ENCODE measurements at regions not wholly inside any gene's neighbourhood (a gene's known extent, or its start where the extent isn't known, plus 50 kb on each side); places are given as distances from the start of the nearest gene placed in this dataset.
A peak's percentile ranks its signal among the peaks of the same experiment; 100 is the strongest.

DNA sequence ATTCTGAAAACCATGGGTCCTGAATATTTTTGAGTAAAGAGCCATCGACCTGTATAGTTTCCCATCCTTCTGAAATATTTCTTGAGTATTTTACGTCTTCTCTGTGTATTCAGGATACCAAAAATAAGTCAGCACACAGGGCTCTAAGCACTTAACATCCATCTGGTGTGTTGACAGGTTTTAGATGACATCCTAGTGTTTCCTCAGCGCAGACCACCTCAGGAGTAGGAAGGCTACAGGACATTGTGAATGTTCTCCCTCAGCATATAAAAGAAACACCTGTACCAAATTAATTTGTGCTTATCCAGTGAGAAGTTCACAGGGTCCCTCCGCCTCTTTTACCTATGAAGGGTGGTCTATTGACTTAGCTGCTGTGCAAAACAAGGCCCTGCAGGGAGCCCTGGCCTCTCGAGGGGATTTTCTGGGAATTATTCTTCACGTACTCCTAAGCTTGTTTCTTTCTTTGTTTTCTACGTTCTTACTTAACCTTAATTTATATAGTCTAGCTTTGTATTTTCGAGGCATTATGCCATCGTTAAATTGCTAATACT is 241.8 kb downstream of the FBXO8 start:
- no peaks in the 10 kb centered on the region for H3K27me3 ChIP-seq
- H3K36me3 ChIP-seq = no peaks in the 10 kb centered on the region
- H3K27me3 Mint-ChIP-seq (ENCODE audit: insufficient read depth, low read depth) = peaks cover 2% of the 10 kb centered on the region
- H3K4me2 ChIP-seq = peak overlapping the region; percentile 56
- no peak overlapping the region for H3K4me3 ChIP-seq
- no peak overlapping the region for H3K27ac ChIP-seq
- no peak overlapping the region for H3K9ac ChIP-seq
- no peak for TF ChIP-seq EZH2 (IDR thresholded peaks at IDR 0.05)
- TF ChIP-seq EZH2phosphoT487 (IDR thresholded peaks at IDR 0.05) = peak; percentile 55
- H3K27ac Mint-ChIP-seq = no peak overlapping the region
- H3K4me1 ChIP-seq = peaks cover 36% of the 10 kb centered on the region
- no peaks in the 10 kb centered on the region for H4K20me1 ChIP-seq (ENCODE audit: low read depth)
- no peaks in the 10 kb centered on the region for H3K9me3 ChIP-seq (ENCODE audit: low read depth)
- no peaks in the 10 kb centered on the region for H3K9me3 Mint-ChIP-seq
- peak; percentile 69 for DNase-seq (ENCODE audit: low spot score)
- H2AFZ ChIP-seq (replicated peaks) = no peak overlapping the region
- no peak overlapping the region for H3K4me3 Mint-ChIP-seq
- peaks cover 13% of the 10 kb centered on the region for H3K4me1 Mint-ChIP-seq
- H3K36me3 Mint-ChIP-seq = no peaks in the 10 kb centered on the region
- H3K79me2 ChIP-seq (ENCODE audit: low read depth) = no peaks in the 10 kb centered on the region
- peaks cover 16% of the 10 kb centered on the region for H3F3A ChIP-seq (ENCODE audit: low read depth)

DNA sequence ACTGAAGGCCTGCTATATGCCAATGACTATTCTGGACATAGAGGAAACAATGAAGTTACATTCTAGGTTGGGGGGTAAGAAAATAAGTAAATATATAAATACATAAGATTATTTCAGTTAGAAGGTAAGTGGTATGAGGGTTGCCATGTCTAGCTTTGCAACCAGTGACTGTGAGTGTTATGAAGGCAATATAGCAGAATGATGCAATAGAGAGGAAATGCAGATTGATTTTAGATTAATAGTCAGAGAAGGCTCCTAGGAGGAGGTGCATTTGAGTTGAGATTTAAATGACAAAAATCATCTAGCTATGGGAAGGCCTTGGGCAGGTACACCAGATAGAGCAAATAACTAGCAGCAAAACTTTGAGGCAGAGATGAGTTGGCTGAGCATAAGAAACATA is 243.2 kb downstream of the FBXO8 start:
- Histone ChIP-seq H3K27ac (no peak overlapping the region), H3K9me3 (ENCODE audit: low read depth) (no peaks in the 10 kb centered on the region), H3K4me1 (peaks cover 36% of the 10 kb centered on the region), H3K9ac (no peak overlapping the region), H3K36me3 (no peaks in the 10 kb centered on the region), H3K79me2 (ENCODE audit: low read depth) (no peaks in the 10 kb centered on the region), H4K20me1 (ENCODE audit: low read depth) (no peaks in the 10 kb centered on the region), H3K27me3 (no peaks in the 10 kb centered on the region), H3K4me3 (no peak overlapping the region), H2AFZ (replicated peaks) (no peak overlapping the region), H3F3A (ENCODE audit: low read depth) (peaks cover 15% of the 10 kb centered on the region), H3K4me2 (peak overlapping the region; percentile 37)
- no peak for DNase-seq (ENCODE audit: low spot score)
- Mint-ChIP-seq H3K36me3 (no peaks in the 10 kb centered on the region), H3K4me1 (peaks cover 13% of the 10 kb centered on the region), H3K27me3 (ENCODE audit: insufficient read depth, low read depth) (peaks cover 3% of the 10 kb centered on the region), H3K9me3 (no peaks in the 10 kb centered on the region), H3K4me3 (no peak overlapping the region), H3K27ac (no peak overlapping the region)
- TF ChIP-seq, protein P1, sequence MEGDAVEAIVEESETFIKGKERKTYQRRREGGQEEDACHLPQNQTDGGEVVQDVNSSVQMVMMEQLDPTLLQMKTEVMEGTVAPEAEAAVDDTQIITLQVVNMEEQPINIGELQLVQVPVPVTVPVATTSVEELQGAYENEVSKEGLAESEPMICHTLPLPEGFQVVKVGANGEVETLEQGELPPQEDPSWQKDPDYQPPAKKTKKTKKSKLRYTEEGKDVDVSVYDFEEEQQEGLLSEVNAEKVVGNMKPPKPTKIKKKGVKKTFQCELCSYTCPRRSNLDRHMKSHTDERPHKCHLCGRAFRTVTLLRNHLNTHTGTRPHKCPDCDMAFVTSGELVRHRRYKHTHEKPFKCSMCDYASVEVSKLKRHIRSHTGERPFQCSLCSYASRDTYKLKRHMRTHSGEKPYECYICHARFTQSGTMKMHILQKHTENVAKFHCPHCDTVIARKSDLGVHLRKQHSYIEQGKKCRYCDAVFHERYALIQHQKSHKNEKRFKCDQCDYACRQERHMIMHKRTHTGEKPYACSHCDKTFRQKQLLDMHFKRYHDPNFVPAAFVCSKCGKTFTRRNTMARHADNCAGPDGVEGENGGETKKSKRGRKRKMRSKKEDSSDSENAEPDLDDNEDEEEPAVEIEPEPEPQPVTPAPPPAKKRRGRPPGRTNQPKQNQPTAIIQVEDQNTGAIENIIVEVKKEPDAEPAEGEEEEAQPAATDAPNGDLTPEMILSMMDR (IDR thresholded peaks at IDR 0.05) = no peak
- TF ChIP-seq EZH2 (IDR thresholded peaks at IDR 0.05) = no peak

DNA sequence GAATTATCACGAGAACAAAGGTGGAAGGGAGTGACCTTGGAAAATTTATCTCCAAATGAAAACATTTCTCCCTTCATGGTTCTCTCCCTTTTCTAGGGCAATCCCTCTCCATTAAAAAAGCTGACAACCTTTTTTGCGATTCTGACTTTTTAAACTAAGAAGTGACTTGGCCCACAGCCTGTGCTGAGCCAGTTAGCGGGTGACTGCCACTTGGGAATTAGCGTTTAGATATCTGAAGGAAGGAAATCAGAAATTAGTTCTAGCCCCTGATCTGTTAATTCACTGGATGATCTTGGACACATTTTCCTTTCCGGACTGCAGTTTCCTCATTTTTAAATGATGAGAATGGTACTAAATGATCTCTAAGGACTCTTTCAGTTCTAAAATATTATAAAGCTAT is 245.0 kb downstream of the FBXO8 start:
- Histone ChIP-seq H3K9me3 (ENCODE audit: low read depth) (no peaks in the 10 kb centered on the region), H3K4me2 (no peak overlapping the region), H2AFZ (replicated peaks) (no peak overlapping the region), H3K36me3 (no peaks in the 10 kb centered on the region), H3K27ac (no peak overlapping the region), H3K27me3 (no peaks in the 10 kb centered on the region), H3K4me3 (no peak overlapping the region), H3K4me1 (peaks cover 36% of the 10 kb centered on the region), H3K9ac (no peak overlapping the region), H4K20me1 (ENCODE audit: low read depth) (no peaks in the 10 kb centered on the region), H3K79me2 (ENCODE audit: low read depth) (no peaks in the 10 kb centered on the region), H3F3A (ENCODE audit: low read depth) (peaks cover 13% of the 10 kb centered on the region)
- no peaks in the 10 kb centered on the region for H3K9me3 Mint-ChIP-seq
- H3K4me1 Mint-ChIP-seq = peaks cover 13% of the 10 kb centered on the region
- no peaks in the 10 kb centered on the region for H3K36me3 Mint-ChIP-seq
- no peak overlapping the region for H3K4me3 Mint-ChIP-seq
- TF ChIP-seq EZH2 (IDR thresholded peaks at IDR 0.05) = no peak
- TF ChIP-seq, protein P1 (IDR thresholded peaks at IDR 0.05) = no peak
- TF ChIP-seq EZH2phosphoT487 (IDR thresholded peaks at IDR 0.05) = no peak
- no peak for DNase-seq (ENCODE audit: low spot score)
- no peak overlapping the region for H3K27ac Mint-ChIP-seq
- H3K27me3 Mint-ChIP-seq (ENCODE audit: insufficient read depth, low read depth) = peaks cover 3% of the 10 kb centered on the region

DNA sequence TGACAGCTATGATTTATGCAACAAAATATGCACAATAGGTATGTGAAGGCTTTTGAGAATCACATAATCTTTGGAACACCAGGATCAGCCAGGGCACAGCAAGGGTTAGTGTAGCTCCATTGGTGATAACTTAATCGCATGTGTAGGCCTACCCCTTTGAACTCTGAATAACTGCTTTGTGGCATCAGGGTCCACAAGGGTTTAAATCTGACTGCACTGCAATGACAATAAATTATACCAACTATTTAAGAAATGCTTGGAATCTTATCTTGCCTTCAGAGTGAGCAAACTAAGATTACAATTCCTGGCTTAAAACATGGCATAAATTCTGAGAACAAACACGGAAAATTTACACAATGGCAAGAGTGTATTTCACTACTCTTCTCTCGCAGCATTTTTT is 245.8 kb downstream of the FBXO8 start:
- no peak overlapping the region for H3K27ac Mint-ChIP-seq
- peaks cover 34% of the 10 kb centered on the region for H3K4me1 ChIP-seq
- no peaks in the 10 kb centered on the region for H4K20me1 ChIP-seq (ENCODE audit: low read depth)
- H3K36me3 ChIP-seq = no peaks in the 10 kb centered on the region
- no peak overlapping the region for H3K4me3 Mint-ChIP-seq
- H3K9me3 Mint-ChIP-seq = no peaks in the 10 kb centered on the region
- H3K27me3 Mint-ChIP-seq (ENCODE audit: insufficient read depth, low read depth) = peaks cover 3% of the 10 kb centered on the region
- H3K9ac ChIP-seq = no peak overlapping the region
- H3K4me2 ChIP-seq = no peak overlapping the region
- no peaks in the 10 kb centered on the region for H3K79me2 ChIP-seq (ENCODE audit: low read depth)
- peaks cover 13% of the 10 kb centered on the region for H3F3A ChIP-seq (ENCODE audit: low read depth)
- no peaks in the 10 kb centered on the region for H3K36me3 Mint-ChIP-seq
- H3K27me3 ChIP-seq = no peaks in the 10 kb centered on the region
- no peak overlapping the region for H3K4me3 ChIP-seq
- no peak overlapping the region for H2AFZ ChIP-seq (replicated peaks)
- no peak overlapping the region for H3K27ac ChIP-seq
- H3K4me1 Mint-ChIP-seq = peaks cover 13% of the 10 kb centered on the region
- H3K9me3 ChIP-seq (ENCODE audit: low read depth) = no peaks in the 10 kb centered on the region
- TF ChIP-seq, protein P1 (IDR thresholded peaks at IDR 0.05) = no peak
- TF ChIP-seq EZH2phosphoT487 (IDR thresholded peaks at IDR 0.05) (no peak), EZH2 (IDR thresholded peaks at IDR 0.05) (no peak)
- no peak for DNase-seq (ENCODE audit: low spot score)
